Retinal pigment epithelial cell (primary cell): ENCODE measurements at regions not wholly inside any gene's neighbourhood (a gene's known extent, or its start where the extent isn't known, plus 50 kb on each side); places are given as distances from the start of the nearest gene placed in this dataset.
A peak's percentile ranks its signal among the peaks of the same experiment; 100 is the strongest.

Experiments used
- DNase-seq: peaks from one replicate; pipeline ENCODE4 v3.0.0-alpha.2; 2010; ENCODE audit warnings: low read depth
- H3K4me3 ChIP-seq: 2 replicates; pipeline ENCODE4 v1.5.1; 2011; ENCODE audit warnings: mild to moderate bottlenecking, low read length, control low read depth, moderate library complexity
- TF ChIP-seq, protein P1 (sequence below): conservative IDR thresholded peaks from 2 replicates; pipeline ENCODE4 v1.5.1; 2011; ENCODE audit warnings: low read depth, low read length, control low read depth, inconsistent platforms

DNA sequence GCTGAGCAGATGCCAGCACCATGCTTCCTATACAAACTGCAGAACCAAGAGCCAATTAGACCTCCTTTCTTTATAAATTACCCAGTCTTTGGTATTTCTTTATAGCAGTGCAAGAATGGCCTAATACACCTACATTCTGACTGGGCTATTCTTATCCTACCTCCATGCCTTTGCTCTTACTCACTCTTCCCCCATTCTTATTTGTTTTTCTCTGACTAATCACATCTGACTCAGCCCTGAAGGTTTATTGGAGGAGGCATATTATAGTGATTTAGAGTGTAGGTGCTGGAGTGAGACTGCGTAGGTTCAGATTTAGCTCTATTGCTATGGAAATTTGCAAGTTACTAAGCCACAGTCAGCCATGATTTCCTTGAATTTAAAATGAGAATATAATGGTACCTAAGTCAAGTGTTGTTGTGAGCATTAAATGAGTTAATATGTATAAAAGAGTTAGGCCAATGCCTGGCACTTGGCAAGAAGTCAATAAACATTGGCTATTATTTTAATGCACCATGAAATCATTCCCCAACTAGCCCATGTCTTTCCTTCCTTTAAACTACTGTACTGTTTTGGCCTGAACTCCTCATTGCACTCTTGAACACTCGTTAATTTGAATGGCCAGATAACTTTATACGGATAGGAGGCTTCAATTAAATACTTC is 531.2 kb upstream of the ZNF608 start:
- TF ChIP-seq, protein P1, sequence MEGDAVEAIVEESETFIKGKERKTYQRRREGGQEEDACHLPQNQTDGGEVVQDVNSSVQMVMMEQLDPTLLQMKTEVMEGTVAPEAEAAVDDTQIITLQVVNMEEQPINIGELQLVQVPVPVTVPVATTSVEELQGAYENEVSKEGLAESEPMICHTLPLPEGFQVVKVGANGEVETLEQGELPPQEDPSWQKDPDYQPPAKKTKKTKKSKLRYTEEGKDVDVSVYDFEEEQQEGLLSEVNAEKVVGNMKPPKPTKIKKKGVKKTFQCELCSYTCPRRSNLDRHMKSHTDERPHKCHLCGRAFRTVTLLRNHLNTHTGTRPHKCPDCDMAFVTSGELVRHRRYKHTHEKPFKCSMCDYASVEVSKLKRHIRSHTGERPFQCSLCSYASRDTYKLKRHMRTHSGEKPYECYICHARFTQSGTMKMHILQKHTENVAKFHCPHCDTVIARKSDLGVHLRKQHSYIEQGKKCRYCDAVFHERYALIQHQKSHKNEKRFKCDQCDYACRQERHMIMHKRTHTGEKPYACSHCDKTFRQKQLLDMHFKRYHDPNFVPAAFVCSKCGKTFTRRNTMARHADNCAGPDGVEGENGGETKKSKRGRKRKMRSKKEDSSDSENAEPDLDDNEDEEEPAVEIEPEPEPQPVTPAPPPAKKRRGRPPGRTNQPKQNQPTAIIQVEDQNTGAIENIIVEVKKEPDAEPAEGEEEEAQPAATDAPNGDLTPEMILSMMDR = no peak
- peak; percentile 91 for DNase-seq
- no peak overlapping the region for H3K4me3 ChIP-seq

DNA sequence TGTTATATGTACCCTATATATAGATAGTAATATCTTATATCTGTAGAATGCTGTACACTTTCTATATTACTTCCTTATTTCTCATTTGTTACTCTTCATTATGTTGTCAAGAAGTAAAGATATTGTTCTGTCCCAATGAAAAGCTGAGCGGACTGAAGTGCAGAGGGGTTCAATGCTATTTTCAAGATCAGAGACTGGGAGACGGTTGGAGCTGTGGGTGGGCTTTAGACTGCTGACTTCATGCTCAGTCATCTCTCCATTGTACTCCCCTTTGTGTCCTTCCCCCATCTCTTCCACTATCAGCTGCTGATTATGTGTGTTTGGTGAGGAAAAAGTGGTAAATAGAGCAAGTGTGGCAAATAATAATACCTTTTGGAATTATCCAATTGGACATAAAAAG is 532.3 kb upstream of the ZNF608 start:
- no peak overlapping the region for H3K4me3 ChIP-seq
- no peak for DNase-seq
- TF ChIP-seq, protein P1 = no peak

DNA sequence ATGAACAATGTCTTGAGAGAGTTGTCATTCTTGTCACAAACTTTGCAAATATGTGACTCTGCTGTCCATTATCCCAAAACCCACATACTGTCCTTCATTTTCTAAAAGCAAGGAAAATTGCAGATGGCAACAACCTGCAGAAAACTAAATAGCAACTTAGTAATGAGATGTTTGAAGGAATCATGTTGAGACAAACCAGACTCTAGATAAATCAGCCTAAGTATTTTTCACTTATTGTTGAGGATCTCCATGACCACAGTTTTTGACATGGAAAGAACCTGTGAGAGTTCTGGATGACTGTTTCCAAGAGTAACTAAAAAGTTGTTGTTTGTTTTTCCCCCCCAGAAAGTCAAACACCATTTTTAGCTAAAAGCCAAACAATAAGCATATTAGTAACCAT is 535.2 kb upstream of the ZNF608 start:
- TF ChIP-seq, protein P1 = no peak
- DNase-seq = no peak
- H3K4me3 ChIP-seq = no peak overlapping the region

DNA sequence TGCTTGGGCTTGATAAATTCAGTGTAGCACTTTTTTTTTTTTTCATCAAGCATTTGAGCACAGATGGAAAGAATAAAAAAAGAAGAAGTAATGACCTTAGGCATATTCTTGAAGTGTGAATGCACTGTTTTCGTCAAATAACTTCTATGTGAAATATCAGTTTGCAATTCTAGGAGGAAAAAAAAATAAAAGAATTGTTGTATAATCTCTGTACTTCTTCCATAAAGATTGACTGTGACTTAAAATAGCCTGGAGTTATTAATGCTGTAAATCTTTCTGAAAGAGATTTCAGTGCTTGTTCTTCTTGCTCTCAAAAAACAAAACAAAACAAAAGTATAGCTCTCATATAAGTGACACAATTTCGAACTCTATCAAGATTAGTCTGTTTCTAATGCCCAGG is 536.9 kb upstream of the ZNF608 start:
- H3K4me3 ChIP-seq = no peak overlapping the region
- DNase-seq = no peak
- TF ChIP-seq, protein P1 = no peak

DNA sequence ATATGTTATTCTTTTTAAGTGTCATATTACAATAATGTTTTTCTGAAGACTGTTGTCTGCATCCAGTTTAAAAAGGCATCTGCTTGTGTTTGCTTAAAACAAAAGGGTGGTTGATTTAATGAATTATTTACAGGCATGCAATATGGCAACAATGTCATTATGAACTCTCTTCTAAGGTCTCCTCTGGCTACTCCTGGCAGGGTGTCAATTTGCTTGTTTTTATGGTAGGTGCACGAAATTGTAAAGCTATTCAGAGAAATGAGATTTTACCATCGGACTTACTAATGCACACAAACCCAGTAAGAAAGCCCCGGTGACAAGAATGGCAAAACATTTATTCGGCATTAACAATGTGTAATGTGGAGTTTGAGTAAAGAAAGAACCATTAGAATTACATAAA is 539.8 kb upstream of the ZNF608 start:
- TF ChIP-seq, protein P1 = no peak
- H3K4me3 ChIP-seq = no peak overlapping the region
- no peak for DNase-seq

DNA sequence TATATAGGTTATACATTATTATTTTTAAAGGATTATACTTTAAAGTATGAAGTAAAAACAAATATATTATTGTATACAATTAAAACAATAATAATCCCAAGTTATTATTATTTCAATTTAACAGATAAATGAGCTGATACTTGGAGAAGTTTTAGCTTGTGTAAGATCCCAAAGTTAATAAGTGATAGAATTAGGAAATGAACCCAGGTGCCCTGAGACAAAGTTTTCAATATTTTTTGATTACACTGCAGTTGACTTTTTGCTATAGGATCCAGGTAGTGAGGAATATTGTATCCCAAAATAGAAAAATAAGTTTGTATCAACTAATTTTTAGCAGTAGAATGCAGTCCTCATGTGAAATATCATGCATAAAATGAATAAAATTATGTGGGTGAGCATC is 543.2 kb upstream of the ZNF608 start:
- TF ChIP-seq, protein P1 = no peak
- no peak for DNase-seq
- no peak overlapping the region for H3K4me3 ChIP-seq

DNA sequence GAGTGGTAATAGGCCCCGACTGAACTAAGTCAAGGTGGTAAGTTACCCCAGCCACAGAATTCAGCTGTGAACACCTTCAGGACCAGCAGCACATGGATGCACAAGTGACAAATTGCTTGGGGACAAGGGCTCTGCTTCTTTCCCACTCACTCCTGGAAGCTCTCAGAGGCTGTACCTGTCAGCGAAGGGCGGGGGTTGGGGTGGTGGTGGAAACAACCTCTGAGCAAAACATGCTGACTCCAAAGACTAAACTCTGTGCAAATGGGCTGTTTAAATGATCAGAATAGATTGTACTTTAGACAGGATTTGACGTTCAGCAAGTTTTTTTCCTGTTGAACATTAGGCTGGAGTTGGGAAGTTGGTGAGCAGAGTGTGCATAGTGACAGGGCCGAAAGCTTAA is 544.5 kb upstream of the ZNF608 start:
- no peak overlapping the region for H3K4me3 ChIP-seq
- TF ChIP-seq, protein P1 = no peak
- DNase-seq = no peak
